ENCODE measurements at regions not wholly inside any gene's neighbourhood (a gene's known extent, or its start where the extent isn't known, plus 50 kb on each side); places are given as distances from the start of the nearest gene placed in this dataset.

DNA sequence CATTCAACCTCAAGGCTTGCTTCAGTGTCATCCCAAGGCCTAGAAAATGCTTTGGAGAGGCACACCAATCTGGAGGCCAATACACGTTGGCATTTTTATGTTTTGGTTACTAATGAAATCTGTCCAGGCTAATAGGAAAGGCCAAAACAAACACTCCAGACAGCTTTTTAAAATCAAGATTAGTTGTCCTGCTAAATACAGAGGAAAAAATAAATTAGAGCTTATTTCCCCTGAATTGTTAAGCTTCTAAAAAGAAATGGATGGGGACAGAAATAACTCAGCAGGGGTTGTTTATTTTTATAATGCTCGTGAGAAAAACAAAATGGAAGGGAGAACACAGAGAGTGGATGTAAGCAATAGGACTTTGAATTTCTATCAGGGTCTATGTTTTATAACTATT is 438.5 kb upstream of the LRRC4C start:
- TF ChIP-seq, protein P1, sequence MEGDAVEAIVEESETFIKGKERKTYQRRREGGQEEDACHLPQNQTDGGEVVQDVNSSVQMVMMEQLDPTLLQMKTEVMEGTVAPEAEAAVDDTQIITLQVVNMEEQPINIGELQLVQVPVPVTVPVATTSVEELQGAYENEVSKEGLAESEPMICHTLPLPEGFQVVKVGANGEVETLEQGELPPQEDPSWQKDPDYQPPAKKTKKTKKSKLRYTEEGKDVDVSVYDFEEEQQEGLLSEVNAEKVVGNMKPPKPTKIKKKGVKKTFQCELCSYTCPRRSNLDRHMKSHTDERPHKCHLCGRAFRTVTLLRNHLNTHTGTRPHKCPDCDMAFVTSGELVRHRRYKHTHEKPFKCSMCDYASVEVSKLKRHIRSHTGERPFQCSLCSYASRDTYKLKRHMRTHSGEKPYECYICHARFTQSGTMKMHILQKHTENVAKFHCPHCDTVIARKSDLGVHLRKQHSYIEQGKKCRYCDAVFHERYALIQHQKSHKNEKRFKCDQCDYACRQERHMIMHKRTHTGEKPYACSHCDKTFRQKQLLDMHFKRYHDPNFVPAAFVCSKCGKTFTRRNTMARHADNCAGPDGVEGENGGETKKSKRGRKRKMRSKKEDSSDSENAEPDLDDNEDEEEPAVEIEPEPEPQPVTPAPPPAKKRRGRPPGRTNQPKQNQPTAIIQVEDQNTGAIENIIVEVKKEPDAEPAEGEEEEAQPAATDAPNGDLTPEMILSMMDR (IDR thresholded peaks at IDR 0.05) = no peak
- TF ChIP-seq POLR2A (IDR thresholded peaks at IDR 0.05) (no peak), EP300 (IDR thresholded peaks at IDR 0.05) (no peak), POLR2AphosphoS5 (IDR thresholded peaks at IDR 0.05) (no peak)

Data from suprapubic skin (tissue), 4 donors.